CD8-positive, alpha-beta memory T cell (primary cell): ENCODE measurements at regions not wholly inside any gene's neighbourhood (a gene's known extent, or its start where the extent isn't known, plus 50 kb on each side); places are given as distances from the start of the nearest gene placed in this dataset.

Source experiments
- CTCF ChIA-PET: fragments of 350-600 bp; sonication (Branson Sonifier 250); formaldehyde crosslinking; loops from one replicate; lab custom pipeline; 2021; ENCODE audit warnings: antibody characterized with exemption; lab: Charles Lee
- POLR2A ChIA-PET: fragments of 350-600 bp; sonication (Branson Sonifier 250); formaldehyde crosslinking; loops from one replicate; lab custom pipeline; 2021; ENCODE audit warnings: antibody characterized with exemption; lab: Charles Lee
- DNase-seq, 5 donors: peaks; one replicate each; pipeline versions ENCODE4 v3.0.0 to v3.0.0-alpha.2; 2020 to 2022; ENCODE audit warnings: mixed read lengths in 1 of 5
- H3K27ac ChIP-seq: one replicate; pipeline ENCODE4 v1.7.0; 2013; ENCODE audit warnings: low read depth, mild to moderate bottlenecking, low read length, moderate library complexity
- H3K27me3 ChIP-seq: 2 replicates; pipeline ENCODE4 v1.7.0; 2013; ENCODE audit warnings: low read length, mild to moderate bottlenecking; ENCODE audit not compliant: insufficient read depth, poor library complexity, severe bottlenecking
- H3K36me3 ChIP-seq: 2 replicates; pipeline ENCODE4 v1.7.0; 2013; ENCODE audit warnings: mild to moderate bottlenecking, low read length, moderate library complexity; ENCODE audit not compliant: insufficient read depth
- H3K4me1 ChIP-seq: 2 replicates; pipeline ENCODE4 v1.7.0; 2013; ENCODE audit warnings: mild to moderate bottlenecking, low read length, moderate library complexity; ENCODE audit not compliant: insufficient read depth
- H3K4me3 ChIP-seq: 2 replicates; pipeline ENCODE4 v1.7.0; 2013; ENCODE audit warnings: mild to moderate bottlenecking, low read length
- H3K9me3 ChIP-seq: 2 replicates; pipeline ENCODE4 v1.7.0; 2013; ENCODE audit warnings: mild to moderate bottlenecking, low read length
- H3K27ac Mint-ChIP-seq, 8 donors: one replicate each; pipeline ENCODE4 v1.8.0; 2020 to 2021; ENCODE audit warnings: mixed read lengths in 8 of 8, mild to moderate bottlenecking in 6 of 8, inconsistent platforms in 3 of 8, moderate library complexity in 3 of 8
- H3K27me3 Mint-ChIP-seq, 2 donors: one replicate each; pipeline ENCODE4 v1.8.0; 2020 to 2021; ENCODE audit warnings: mixed read lengths in 2 of 2, mild to moderate bottlenecking in 1 of 2, moderate library complexity in 1 of 2
- H3K36me3 Mint-ChIP-seq, 3 donors: one replicate each; pipeline ENCODE4 v1.8.0; 2020 to 2021; ENCODE audit warnings: mixed read lengths in 3 of 3, inconsistent platforms in 1 of 3, mild to moderate bottlenecking in 1 of 3
- H3K4me1 Mint-ChIP-seq, 3 donors: one replicate each; pipeline ENCODE4 v1.8.0; 2020 to 2021; ENCODE audit warnings: mixed read lengths in 3 of 3, inconsistent platforms in 1 of 3, mild to moderate bottlenecking in 1 of 3
- H3K4me3 Mint-ChIP-seq, 7 donors: one replicate each; pipeline ENCODE4 v1.8.0; 2020 to 2021; ENCODE audit warnings: mixed read lengths in 7 of 7, mild to moderate bottlenecking in 6 of 7, moderate library complexity in 4 of 7, inconsistent platforms in 2 of 7
- H3K9me3 Mint-ChIP-seq, 5 donors: one replicate each; pipeline ENCODE4 v1.8.0; 2020 to 2022; ENCODE audit warnings: mixed read lengths in 5 of 5, mild to moderate bottlenecking in 3 of 5, moderate library complexity in 2 of 5, inconsistent platforms in 1 of 5

DNA sequence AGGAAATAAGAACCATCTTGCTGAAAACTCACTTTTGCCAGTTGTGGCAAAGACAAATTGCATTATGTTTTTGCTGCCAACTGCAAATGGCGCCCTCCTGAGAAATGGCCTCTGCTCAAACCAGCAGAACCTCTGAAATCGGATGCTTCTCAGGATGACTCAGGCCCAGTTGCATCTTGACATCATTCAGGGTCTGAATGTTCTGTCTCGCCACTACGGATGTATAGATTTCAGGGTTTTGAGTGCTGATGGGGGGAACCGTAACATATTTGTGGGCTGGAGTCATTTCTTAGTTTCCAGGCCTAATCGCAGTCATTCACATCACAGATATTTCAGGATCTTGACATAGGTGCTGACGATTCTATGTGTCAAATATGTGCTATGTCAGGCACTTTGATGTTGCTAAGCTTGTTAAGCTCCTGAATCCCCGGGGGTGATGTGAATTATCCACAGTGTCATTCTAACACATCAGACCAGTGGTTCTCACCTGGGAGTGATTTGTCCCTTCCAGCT is 207.1 kb downstream of the NFATC2 start:
- H3K27me3 ChIP-seq: no peaks in the 10 kb centered on the region
- peaks cover 5 to 21% (median 19%) of the 10 kb centered on the region in 3 donors for H3K4me1 Mint-ChIP-seq
- POLR2A ChIA-PET: no interaction called here
- CTCF ChIA-PET: interaction anchor here (1.1 kb wide), 1 partner anchor 8 kb away, joined by 4 read pairs; no protein-coding TSS in a partner anchor
- DNase-seq: no peak
- no peaks in the 10 kb centered on the region for H3K36me3 ChIP-seq
- no peak overlapping the region for H3K4me3 Mint-ChIP-seq
- H3K36me3 Mint-ChIP-seq: no peaks in the 10 kb centered on the region
- no peak overlapping the region for H3K27ac ChIP-seq
- no peaks in the 10 kb centered on the region for H3K9me3 Mint-ChIP-seq
- H3K9me3 ChIP-seq: no peaks in the 10 kb centered on the region
- no peaks in the 10 kb centered on the region for H3K27me3 Mint-ChIP-seq
- H3K27ac Mint-ChIP-seq: no peak overlapping the region
- H3K4me3 ChIP-seq: no peak overlapping the region
- no peaks in the 10 kb centered on the region for H3K4me1 ChIP-seq

DNA sequence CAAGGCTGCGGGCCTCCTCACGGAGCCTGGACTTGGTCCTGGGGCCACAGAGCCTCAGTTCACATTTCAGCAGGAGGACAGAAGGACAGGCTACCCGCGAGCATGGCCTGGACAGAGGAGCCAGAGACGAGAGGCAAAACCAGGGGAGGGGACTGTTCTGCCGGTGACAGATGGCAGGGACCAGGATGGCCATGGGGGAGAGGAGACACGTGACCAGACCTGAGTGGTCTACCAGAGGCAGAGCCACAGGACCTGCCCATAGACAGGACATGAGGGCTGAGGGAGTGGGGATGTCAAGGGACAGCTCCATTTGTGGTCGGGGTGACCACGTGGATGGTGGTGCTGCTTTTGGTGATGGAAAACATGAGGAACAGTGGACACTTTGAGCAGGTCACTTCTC is 207.9 kb downstream of the NFATC2 start:
- H3K36me3 Mint-ChIP-seq: peaks cover 0 to 2% (median 0%) of the 10 kb centered on the region in 3 donors
- POLR2A ChIA-PET: no interaction called here
- H3K4me1 Mint-ChIP-seq: peaks cover 5 to 21% (median 19%) of the 10 kb centered on the region in 3 donors
- H3K27ac Mint-ChIP-seq: peak overlapping the region in 2 of 8 donors; percentile 30 to 31
- Histone ChIP-seq H3K4me1 (no peaks in the 10 kb centered on the region), H3K9me3 (no peaks in the 10 kb centered on the region), H3K27ac (no peak overlapping the region), H3K36me3 (no peaks in the 10 kb centered on the region), H3K27me3 (no peaks in the 10 kb centered on the region), H3K4me3 (no peak overlapping the region)
- no peak for DNase-seq
- H3K4me3 Mint-ChIP-seq: no peak overlapping the region
- no peaks in the 10 kb centered on the region for H3K9me3 Mint-ChIP-seq
- CTCF ChIA-PET: no interaction called here
- no peaks in the 10 kb centered on the region for H3K27me3 Mint-ChIP-seq

DNA sequence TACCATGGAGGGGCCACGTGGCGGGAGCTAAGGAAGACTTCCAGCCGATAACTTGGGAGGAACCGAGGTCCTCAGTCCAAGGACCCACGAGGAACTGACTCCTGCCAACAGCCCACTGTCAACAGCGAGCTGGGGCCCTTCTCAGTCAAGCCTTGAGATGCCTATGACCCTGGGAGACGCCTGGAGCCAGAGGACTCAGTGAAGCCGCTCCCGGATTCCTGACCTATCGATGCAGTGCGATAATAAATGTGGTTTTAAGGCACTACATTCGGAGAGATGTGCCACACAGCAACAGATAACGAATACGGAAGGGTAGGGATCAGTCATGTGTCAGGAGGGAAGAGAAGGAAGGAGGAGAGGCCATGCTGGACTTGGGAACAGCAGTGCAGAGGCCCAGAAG is 208.5 kb downstream of the NFATC2 start:
- CTCF ChIA-PET: no interaction called here
- H3K27me3 Mint-ChIP-seq: no peaks in the 10 kb centered on the region
- POLR2A ChIA-PET: no interaction called here
- Histone ChIP-seq H3K4me1 (no peaks in the 10 kb centered on the region), H3K36me3 (no peaks in the 10 kb centered on the region), H3K27ac (no peak overlapping the region), H3K9me3 (no peaks in the 10 kb centered on the region), H3K4me3 (no peak overlapping the region), H3K27me3 (no peaks in the 10 kb centered on the region)
- H3K36me3 Mint-ChIP-seq: peaks cover 0 to 2% (median 0%) of the 10 kb centered on the region in 3 donors
- H3K9me3 Mint-ChIP-seq: no peaks in the 10 kb centered on the region
- H3K4me1 Mint-ChIP-seq: peaks cover 5 to 20% (median 18%) of the 10 kb centered on the region in 3 donors
- no peak overlapping the region for H3K4me3 Mint-ChIP-seq
- H3K27ac Mint-ChIP-seq: peak overlapping the region in 1 of 8 donors; percentile 80
- no peak for DNase-seq

GRCh38 chr20:51333446-51333845 is 209.1 kb downstream of the NFATC2 start:
- CTCF ChIA-PET: interaction anchor here (1.4 kb wide), 1 partner anchor 9 kb away, joined by 4 read pairs; no protein-coding TSS in a partner anchor
- no peak overlapping the region for H3K4me3 Mint-ChIP-seq

DNA sequence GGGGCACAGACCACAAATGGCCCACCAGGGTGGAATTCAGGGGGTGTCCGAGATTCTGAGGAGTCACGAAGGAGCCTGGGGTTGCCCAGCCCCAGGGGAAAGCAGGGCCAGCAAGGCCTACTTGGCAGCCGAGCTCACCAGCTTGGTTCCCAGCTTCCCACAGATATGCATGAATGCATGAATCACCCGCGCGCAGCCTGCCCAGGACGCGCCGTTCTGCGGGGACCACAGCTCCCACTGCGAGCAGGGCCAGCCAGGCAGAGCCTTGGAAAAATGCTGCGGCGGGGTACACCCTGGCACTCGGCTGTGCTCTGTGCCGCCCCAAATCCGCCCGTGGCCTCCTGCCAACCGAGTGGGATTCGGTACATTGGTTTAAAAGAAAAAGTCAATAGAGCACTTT is 211.0 kb downstream of the NFATC2 start:
- no peaks in the 10 kb centered on the region for H3K9me3 ChIP-seq
- Mint-ChIP-seq H3K4me1 (peaks cover 0 to 5% (median 0%) of the 10 kb centered on the region in 3 donors), H3K9me3 (no peaks in the 10 kb centered on the region), H3K27me3 (no peaks in the 10 kb centered on the region), H3K4me3 (no peak overlapping the region), H3K27ac (no peak overlapping the region), H3K36me3 (peaks cover 0 to 2% (median 0%) of the 10 kb centered on the region in 3 donors)
- H3K36me3 ChIP-seq: no peaks in the 10 kb centered on the region
- ChIA-PET POLR2A (no interaction called here), CTCF (interaction anchor here (1.4 kb wide), 1 partner anchor 25 kb away, joined by 3 read pairs; no protein-coding TSS in a partner anchor)
- H3K27me3 ChIP-seq: no peaks in the 10 kb centered on the region
- no peaks in the 10 kb centered on the region for H3K4me1 ChIP-seq
- no peak overlapping the region for H3K27ac ChIP-seq
- no peak for DNase-seq
- no peak overlapping the region for H3K4me3 ChIP-seq

More at GRCh38 chr20:51333446-51333845, 209.1 kb downstream of the NFATC2 start:
- H3K36me3 ChIP-seq: no peaks in the 10 kb centered on the region
- H3K9me3 ChIP-seq: no peaks in the 10 kb centered on the region
- Mint-ChIP-seq H3K4me1 (peaks cover 4 to 15% (median 12%) of the 10 kb centered on the region in 3 donors), H3K27ac (no peak overlapping the region), H3K9me3 (no peaks in the 10 kb centered on the region), H3K36me3 (peaks cover 0 to 2% (median 0%) of the 10 kb centered on the region in 3 donors), H3K27me3 (no peaks in the 10 kb centered on the region)
- POLR2A ChIA-PET: no interaction called here
- DNase-seq: no peak
- no peak overlapping the region for H3K27ac ChIP-seq
- no peaks in the 10 kb centered on the region for H3K27me3 ChIP-seq
- no peak overlapping the region for H3K4me3 ChIP-seq
- H3K4me1 ChIP-seq: no peaks in the 10 kb centered on the region

GRCh38 chr20:51329845-51330244 is 212.7 kb downstream of the NFATC2 start:
- Mint-ChIP-seq H3K4me1 (no peaks in the 10 kb centered on the region), H3K9me3 (no peaks in the 10 kb centered on the region), H3K4me3 (no peak overlapping the region), H3K27me3 (peaks cover 3 to 4% of the 10 kb centered on the region in 2 donors), H3K36me3 (peaks cover 0 to 2% (median 0%) of the 10 kb centered on the region in 3 donors), H3K27ac (peak overlapping the region in 1 of 8 donors; percentile 29)
- Histone ChIP-seq H3K27ac (no peak overlapping the region), H3K27me3 (no peaks in the 10 kb centered on the region), H3K9me3 (no peaks in the 10 kb centered on the region), H3K4me1 (no peaks in the 10 kb centered on the region), H3K4me3 (no peak overlapping the region), H3K36me3 (no peaks in the 10 kb centered on the region)
- ChIA-PET POLR2A (no interaction called here), CTCF (interaction anchor here (1.1 to 2.5 kb wide), 2 partner anchors 23 to 342 kb away, joined by 3 to 7 read pairs; no protein-coding TSS in a partner anchor)
- DNase-seq: no peak

GRCh38 chr20:51327251-51327841 is 215.2 kb downstream of the NFATC2 start:
- CTCF ChIA-PET: interaction anchor here (1.0 to 4.8 kb wide), 6 partner anchors 8 to 346 kb away, joined by 3 to 44 read pairs (median 4); no protein-coding TSS in a partner anchor

DNA sequence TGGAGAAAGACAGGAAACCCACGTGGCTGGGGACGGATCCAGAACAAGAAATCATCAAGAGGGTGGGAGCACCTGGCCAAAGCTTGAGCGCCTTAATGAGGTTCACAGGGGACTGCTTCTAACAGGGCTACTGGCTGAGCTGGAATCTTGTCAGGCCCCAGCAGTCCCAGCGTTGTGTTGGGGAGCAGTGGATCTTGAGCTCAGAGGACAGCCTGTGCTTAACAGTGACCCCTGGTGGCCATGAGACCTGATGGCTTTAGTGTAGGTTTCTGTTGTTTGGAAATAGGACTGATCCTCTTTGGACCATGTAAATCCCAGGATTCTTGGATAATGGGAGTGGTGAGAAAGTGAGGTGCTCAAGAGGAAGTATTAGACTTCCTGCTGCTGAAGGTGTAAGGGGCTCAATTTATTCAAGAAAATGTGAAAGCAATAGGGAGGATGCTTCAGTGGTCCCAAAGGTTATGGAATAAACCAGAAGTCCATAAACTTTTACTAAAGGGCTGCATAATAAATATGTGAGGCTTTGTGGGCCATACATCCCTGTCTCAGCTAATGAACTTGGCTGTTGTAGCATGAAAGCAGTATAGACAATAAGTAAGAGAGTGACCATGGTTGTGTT is 216.2 kb downstream of the NFATC2 start:
- Histone ChIP-seq H3K27me3 (no peaks in the 10 kb centered on the region), H3K36me3 (no peaks in the 10 kb centered on the region), H3K9me3 (no peaks in the 10 kb centered on the region), H3K27ac (no peak overlapping the region), H3K4me3 (no peak overlapping the region), H3K4me1 (no peaks in the 10 kb centered on the region)
- ChIA-PET CTCF (interaction anchor here (0.6 to 4.8 kb wide), 20 partner anchors 8 to 532 kb away, joined by 3 to 44 read pairs (median 4); partner anchors contain the start of gene BCAS4), POLR2A (no interaction called here)
- H3K36me3 Mint-ChIP-seq: peaks cover 0 to 2% (median 0%) of the 10 kb centered on the region in 3 donors
- H3K27ac Mint-ChIP-seq: no peak overlapping the region
- H3K9me3 Mint-ChIP-seq: no peaks in the 10 kb centered on the region
- H3K27me3 Mint-ChIP-seq: peaks cover 3 to 4% of the 10 kb centered on the region in 2 donors
- no peaks in the 10 kb centered on the region for H3K4me1 Mint-ChIP-seq
- DNase-seq: peak in 4 of 5 donors; percentile 8 to 58 (median 17)
- H3K4me3 Mint-ChIP-seq: no peak overlapping the region

More at GRCh38 chr20:51327251-51327841, 215.2 kb downstream of the NFATC2 start:
- Histone ChIP-seq H3K27me3 (no peaks in the 10 kb centered on the region), H3K4me3 (no peak overlapping the region), H3K27ac (no peak overlapping the region), H3K36me3 (no peaks in the 10 kb centered on the region), H3K9me3 (no peaks in the 10 kb centered on the region), H3K4me1 (no peaks in the 10 kb centered on the region)
- Mint-ChIP-seq H3K4me1 (no peaks in the 10 kb centered on the region), H3K4me3 (no peak overlapping the region), H3K27ac (no peak overlapping the region), H3K36me3 (peaks cover 0 to 2% (median 0%) of the 10 kb centered on the region in 3 donors), H3K9me3 (no peaks in the 10 kb centered on the region), H3K27me3 (peaks cover 3 to 4% of the 10 kb centered on the region in 2 donors)
- no peak for DNase-seq
- POLR2A ChIA-PET: no interaction called here
